ENCODE measurements at regions not wholly inside any gene's neighbourhood (a gene's known extent, or its start where the extent isn't known, plus 50 kb on each side); places are given as distances from the start of the nearest gene placed in this dataset.

- peak; percentile 27 for DNase-seq (ENCODE audit: low read depth, low spot score)
- no peak for TF ChIP-seq SUZ12 (IDR thresholded peaks at IDR 0.05; ENCODE audit: extremely low read depth, insufficient read depth, insufficient read length)
- no peak for TF ChIP-seq ZNF274 (IDR thresholded peaks at IDR 0.05; ENCODE audit: low read depth, low read length)
- no peak for TF ChIP-seq YY1 (IDR thresholded peaks at IDR 0.05; ENCODE audit: insufficient read depth, insufficient read length)
- H3K27me3 ChIP-seq (ENCODE audit: insufficient read depth, insufficient read length): no peaks in the 10 kb centered on the region
- H3K4me1 ChIP-seq (ENCODE audit: insufficient read depth, insufficient read length): peaks cover 29% of the 10 kb centered on the region
- H3K9me3 ChIP-seq (ENCODE audit: insufficient read depth, low read length): no peaks in the 10 kb centered on the region
- H3K4me3 ChIP-seq (ENCODE audit: insufficient read length, low read depth): no peak overlapping the region
- no peaks in the 10 kb centered on the region for H3K36me3 ChIP-seq (ENCODE audit: insufficient read depth, insufficient read length, low read length)
- H3K9ac ChIP-seq (ENCODE audit: insufficient read length, low read depth): no peak overlapping the region
Measured at GRCh38 chr1:30412241-30413110, 310.9 kb downstream of the MATN1 start.

DNA sequence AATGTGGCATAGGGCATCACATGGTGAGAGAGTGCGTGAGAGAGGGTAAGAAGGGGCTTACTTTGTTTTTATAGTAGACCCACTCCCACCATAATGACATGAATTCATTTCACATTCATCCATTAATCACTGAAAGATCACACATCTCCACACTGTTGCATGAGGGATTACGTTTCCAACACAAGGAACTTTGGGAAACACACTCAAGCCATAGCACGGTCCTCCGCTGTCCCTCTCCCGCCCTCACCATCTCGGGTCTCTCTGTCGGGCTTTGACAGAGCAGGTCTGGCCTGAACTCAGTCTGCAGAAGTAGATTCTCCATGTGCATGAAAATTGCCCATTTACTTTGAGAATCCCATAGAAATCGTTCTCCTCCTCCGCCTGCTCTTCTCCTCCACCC, 312.2 kb downstream of the MATN1 start:
- Histone ChIP-seq H3K4me1 (ENCODE audit: insufficient read depth, insufficient read length) (peaks cover 28% of the 10 kb centered on the region), H3K4me3 (ENCODE audit: insufficient read length, low read depth) (no peak overlapping the region), H3K9ac (ENCODE audit: insufficient read length, low read depth) (no peak overlapping the region), H3K9me3 (ENCODE audit: insufficient read depth, low read length) (no peaks in the 10 kb centered on the region), H3K27me3 (ENCODE audit: insufficient read depth, insufficient read length) (no peaks in the 10 kb centered on the region), H3K36me3 (ENCODE audit: insufficient read depth, insufficient read length, low read length) (no peaks in the 10 kb centered on the region)
- no peak for TF ChIP-seq ZNF274 (IDR thresholded peaks at IDR 0.05; ENCODE audit: low read depth, low read length)
- TF ChIP-seq SUZ12 (IDR thresholded peaks at IDR 0.05; ENCODE audit: extremely low read depth, insufficient read depth, insufficient read length): no peak
- no peak for TF ChIP-seq YY1 (IDR thresholded peaks at IDR 0.05; ENCODE audit: insufficient read depth, insufficient read length)
- DNase-seq (ENCODE audit: low read depth, low spot score): no peak

DNA sequence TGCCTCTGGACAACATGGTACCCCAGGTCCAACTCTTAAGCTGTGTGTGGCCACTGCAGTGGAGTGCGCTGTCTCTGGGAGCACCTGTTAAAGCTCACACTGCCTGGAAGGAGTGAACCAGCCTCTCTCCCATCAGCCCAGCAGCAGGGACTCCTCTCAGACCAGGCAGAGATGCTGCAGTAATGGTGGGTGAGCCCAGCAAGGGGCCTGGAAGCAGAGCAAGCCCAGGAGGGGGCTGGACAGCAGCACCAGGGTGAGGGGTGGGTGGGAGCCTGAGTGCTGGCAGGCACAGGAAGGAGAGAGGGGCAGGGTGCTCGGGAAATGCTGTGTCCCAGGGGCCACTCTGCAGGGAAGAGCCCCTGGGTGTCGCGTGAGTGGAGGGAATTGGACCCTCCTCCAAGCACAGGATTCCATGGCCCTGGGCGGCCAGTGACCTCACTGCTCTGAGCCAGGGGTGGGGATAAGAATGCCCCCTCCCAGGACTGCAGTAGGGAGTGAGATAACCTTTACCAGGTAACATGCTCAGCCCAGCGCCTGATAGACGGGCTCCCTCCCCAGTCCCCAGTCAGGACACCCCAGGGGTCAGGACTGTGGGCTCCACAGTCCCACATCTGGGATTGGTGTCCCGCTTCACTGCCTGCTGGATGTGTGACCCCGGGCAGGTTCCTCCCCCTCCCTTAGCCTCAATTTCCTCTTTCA, 313.1 kb downstream of the MATN1 start:
- H3K4me3 ChIP-seq (ENCODE audit: insufficient read length, low read depth): no peak overlapping the region
- H3K9ac ChIP-seq (ENCODE audit: insufficient read length, low read depth): no peak overlapping the region
- H3K27me3 ChIP-seq (ENCODE audit: insufficient read depth, insufficient read length): no peaks in the 10 kb centered on the region
- no peak for DNase-seq (ENCODE audit: low read depth, low spot score)
- H3K9me3 ChIP-seq (ENCODE audit: insufficient read depth, low read length): no peaks in the 10 kb centered on the region
- H3K36me3 ChIP-seq (ENCODE audit: insufficient read depth, insufficient read length, low read length): no peaks in the 10 kb centered on the region
- peaks cover 24% of the 10 kb centered on the region for H3K4me1 ChIP-seq (ENCODE audit: insufficient read depth, insufficient read length)
- TF ChIP-seq ZNF274 (IDR thresholded peaks at IDR 0.05; ENCODE audit: low read depth, low read length): no peak
- no peak for TF ChIP-seq SUZ12 (IDR thresholded peaks at IDR 0.05; ENCODE audit: extremely low read depth, insufficient read depth, insufficient read length)
- TF ChIP-seq YY1 (IDR thresholded peaks at IDR 0.05; ENCODE audit: insufficient read depth, insufficient read length): no peak

- H3K9me3 ChIP-seq (ENCODE audit: insufficient read depth, low read length): no peaks in the 10 kb centered on the region
- no peak overlapping the region for H3K4me3 ChIP-seq (ENCODE audit: insufficient read length, low read depth)
- no peak for TF ChIP-seq YY1 (IDR thresholded peaks at IDR 0.05; ENCODE audit: insufficient read depth, insufficient read length)
- TF ChIP-seq ZNF274 (IDR thresholded peaks at IDR 0.05; ENCODE audit: low read depth, low read length): no peak
- no peak for TF ChIP-seq SUZ12 (IDR thresholded peaks at IDR 0.05; ENCODE audit: extremely low read depth, insufficient read depth, insufficient read length)
- peaks cover 18% of the 10 kb centered on the region for H3K4me1 ChIP-seq (ENCODE audit: insufficient read depth, insufficient read length)
- no peak overlapping the region for H3K9ac ChIP-seq (ENCODE audit: insufficient read length, low read depth)
- H3K36me3 ChIP-seq (ENCODE audit: insufficient read depth, insufficient read length, low read length): no peaks in the 10 kb centered on the region
- H3K27me3 ChIP-seq (ENCODE audit: insufficient read depth, insufficient read length): no peaks in the 10 kb centered on the region
- DNase-seq (ENCODE audit: low read depth, low spot score): no peak
Measured at GRCh38 chr1:30409476-30410152, 313.8 kb downstream of the MATN1 start.

DNA sequence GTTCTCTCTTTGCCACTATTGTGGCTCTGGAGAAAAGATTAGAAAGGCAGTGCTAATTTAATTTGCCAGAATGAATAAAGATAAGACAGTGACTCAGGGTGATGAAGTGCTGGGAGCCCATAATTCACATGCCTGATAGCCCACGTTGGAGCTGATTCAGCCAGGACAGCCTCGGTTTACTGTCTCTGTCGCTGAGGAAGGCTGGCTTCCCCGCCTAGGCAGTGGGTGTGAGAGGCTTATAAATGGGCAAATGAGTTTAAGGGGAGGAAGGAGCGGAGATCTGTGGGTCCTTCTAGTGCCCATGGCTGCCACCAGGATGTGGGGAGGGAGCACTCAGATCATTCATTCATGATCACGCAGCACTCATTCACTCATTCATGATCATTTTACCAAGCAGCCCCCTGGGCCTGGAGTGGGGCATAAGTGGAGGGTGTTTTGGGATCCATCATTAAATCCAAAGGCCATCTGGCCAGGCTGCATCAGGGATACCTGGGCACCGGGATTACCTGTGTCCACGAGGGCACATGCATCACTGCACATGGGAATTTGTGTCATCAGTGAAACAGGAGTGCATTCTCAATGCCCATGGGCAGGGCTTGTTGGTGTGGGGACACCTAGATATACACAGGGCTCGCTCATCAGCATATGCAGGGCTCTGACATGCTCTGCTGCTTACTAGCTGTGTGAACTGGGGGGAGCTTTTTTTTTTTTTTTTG, 315.4 kb downstream of the MATN1 start:
- Histone ChIP-seq H3K9ac (ENCODE audit: insufficient read length, low read depth) (no peak overlapping the region), H3K4me1 (ENCODE audit: insufficient read depth, insufficient read length) (peaks cover 30% of the 10 kb centered on the region), H3K36me3 (ENCODE audit: insufficient read depth, insufficient read length, low read length) (no peaks in the 10 kb centered on the region), H3K27me3 (ENCODE audit: insufficient read depth, insufficient read length) (no peaks in the 10 kb centered on the region), H3K4me3 (ENCODE audit: insufficient read length, low read depth) (no peak overlapping the region), H3K9me3 (ENCODE audit: insufficient read depth, low read length) (no peaks in the 10 kb centered on the region)
- TF ChIP-seq SUZ12 (IDR thresholded peaks at IDR 0.05; ENCODE audit: extremely low read depth, insufficient read depth, insufficient read length) (no peak), YY1 (IDR thresholded peaks at IDR 0.05; ENCODE audit: insufficient read depth, insufficient read length) (no peak), ZNF274 (IDR thresholded peaks at IDR 0.05; ENCODE audit: low read depth, low read length) (no peak)
- no peak for DNase-seq (ENCODE audit: low read depth, low spot score)

DNA sequence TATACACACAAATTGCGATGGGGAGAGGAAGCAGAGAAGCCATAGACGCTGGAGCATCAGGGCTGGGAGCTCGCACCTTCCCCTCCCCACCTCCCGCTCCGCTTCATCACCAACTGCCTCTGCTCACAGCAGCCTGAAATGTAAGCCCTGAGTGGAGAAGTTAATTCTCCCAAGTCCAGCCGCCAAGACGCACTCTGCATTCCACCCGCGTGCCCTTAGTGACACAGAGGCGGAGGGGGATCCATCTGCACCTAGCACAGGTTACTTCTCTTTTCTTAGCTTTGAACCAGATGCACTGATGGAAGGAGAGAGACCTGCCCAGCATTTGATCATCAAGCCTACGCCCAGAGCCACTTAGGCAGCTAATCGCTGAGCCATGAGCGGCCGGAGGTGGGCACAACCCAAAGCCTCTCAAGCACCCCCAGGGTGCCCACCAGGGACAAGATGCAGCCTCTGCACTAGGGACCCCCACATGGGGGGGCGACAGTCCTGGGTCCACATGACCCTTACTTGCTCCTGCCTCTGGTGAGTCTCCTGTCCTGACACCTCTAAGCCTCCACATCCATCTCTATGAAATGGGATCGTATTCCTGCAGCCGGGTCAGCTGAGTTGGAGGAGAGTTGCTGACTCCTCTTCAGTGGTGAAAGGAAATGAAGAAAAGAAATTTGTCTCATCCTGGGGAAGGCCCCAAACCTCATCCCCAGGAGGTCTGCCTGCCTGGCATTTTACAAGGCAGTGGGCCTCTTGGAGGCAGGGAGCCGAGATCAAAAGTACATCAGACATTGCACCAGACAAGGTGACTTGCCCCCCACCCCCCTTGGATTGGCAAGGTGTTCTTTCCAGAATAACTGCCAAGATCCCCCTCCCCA, 316.2 kb downstream of the MATN1 start:
- TF ChIP-seq ZNF274 (IDR thresholded peaks at IDR 0.05; ENCODE audit: low read depth, low read length) (no peak), SUZ12 (IDR thresholded peaks at IDR 0.05; ENCODE audit: extremely low read depth, insufficient read depth, insufficient read length) (no peak), YY1 (IDR thresholded peaks at IDR 0.05; ENCODE audit: insufficient read depth, insufficient read length) (no peak)
- no peaks in the 10 kb centered on the region for H3K9me3 ChIP-seq (ENCODE audit: insufficient read depth, low read length)
- no peak for DNase-seq (ENCODE audit: low read depth, low spot score)
- H3K4me1 ChIP-seq (ENCODE audit: insufficient read depth, insufficient read length): peaks cover 24% of the 10 kb centered on the region
- no peak overlapping the region for H3K4me3 ChIP-seq (ENCODE audit: insufficient read length, low read depth)
- no peaks in the 10 kb centered on the region for H3K27me3 ChIP-seq (ENCODE audit: insufficient read depth, insufficient read length)
- no peak overlapping the region for H3K9ac ChIP-seq (ENCODE audit: insufficient read length, low read depth)
- H3K36me3 ChIP-seq (ENCODE audit: insufficient read depth, insufficient read length, low read length): no peaks in the 10 kb centered on the region

All from NT2/D1 (cell line).